ENCODE measurements at regions not wholly inside any gene's neighbourhood (a gene's known extent, or its start where the extent isn't known, plus 50 kb on each side); places are given as distances from the start of the nearest gene placed in this dataset.

DNA sequence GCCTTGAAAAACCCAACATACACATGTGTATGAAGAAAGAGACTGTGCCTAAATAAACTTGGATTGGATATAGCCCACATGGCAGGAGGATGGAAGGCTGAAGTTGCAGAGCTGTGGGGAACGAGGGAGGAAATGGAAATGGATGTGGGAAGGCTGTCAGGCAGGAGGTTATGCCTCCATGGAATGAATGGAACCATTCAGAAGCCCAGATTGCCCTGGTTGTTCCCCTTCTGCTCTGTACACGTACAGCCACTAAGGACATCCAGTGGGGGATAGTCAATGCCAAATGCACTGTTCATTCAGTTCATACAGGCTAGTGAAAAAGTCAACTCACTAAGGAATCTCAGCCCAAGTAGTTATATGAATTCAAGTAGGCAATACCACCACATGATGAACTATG lies 463.7 kb downstream of the TNS1 start:
- TF ChIP-seq, protein P1, sequence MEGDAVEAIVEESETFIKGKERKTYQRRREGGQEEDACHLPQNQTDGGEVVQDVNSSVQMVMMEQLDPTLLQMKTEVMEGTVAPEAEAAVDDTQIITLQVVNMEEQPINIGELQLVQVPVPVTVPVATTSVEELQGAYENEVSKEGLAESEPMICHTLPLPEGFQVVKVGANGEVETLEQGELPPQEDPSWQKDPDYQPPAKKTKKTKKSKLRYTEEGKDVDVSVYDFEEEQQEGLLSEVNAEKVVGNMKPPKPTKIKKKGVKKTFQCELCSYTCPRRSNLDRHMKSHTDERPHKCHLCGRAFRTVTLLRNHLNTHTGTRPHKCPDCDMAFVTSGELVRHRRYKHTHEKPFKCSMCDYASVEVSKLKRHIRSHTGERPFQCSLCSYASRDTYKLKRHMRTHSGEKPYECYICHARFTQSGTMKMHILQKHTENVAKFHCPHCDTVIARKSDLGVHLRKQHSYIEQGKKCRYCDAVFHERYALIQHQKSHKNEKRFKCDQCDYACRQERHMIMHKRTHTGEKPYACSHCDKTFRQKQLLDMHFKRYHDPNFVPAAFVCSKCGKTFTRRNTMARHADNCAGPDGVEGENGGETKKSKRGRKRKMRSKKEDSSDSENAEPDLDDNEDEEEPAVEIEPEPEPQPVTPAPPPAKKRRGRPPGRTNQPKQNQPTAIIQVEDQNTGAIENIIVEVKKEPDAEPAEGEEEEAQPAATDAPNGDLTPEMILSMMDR (IDR thresholded peaks at IDR 0.05): no peak
- TF ChIP-seq POLR2A (IDR thresholded peaks at IDR 0.05) (no peak), POLR2AphosphoS5 (IDR thresholded peaks at IDR 0.05) (no peak)

All from prostate gland (tissue), 2 donors.